WTC11 (cell line): ENCODE measurements at regions not wholly inside any gene's neighbourhood (a gene's known extent, or its start where the extent isn't known, plus 50 kb on each side); places are given as distances from the start of the nearest gene placed in this dataset.

ENCODE experiments used
- ATAC-seq: fragments of 200-7000 bp; cut with Tn5 transposase; 2 replicates; pipeline ENCODE4 v1.10.0; 2021; ENCODE audit warnings: mild to moderate bottlenecking, moderate library complexity
- CTCF ChIA-PET: fragments of 300-600 bp; sonication (Branson Sonifier 250); formaldehyde crosslinking; loops from one replicate; lab custom pipeline; 2021; ENCODE audit warnings: antibody characterized with exemption; lab: Charles Lee
- POLR2A ChIA-PET: fragments of 350-600 bp; sonication (Branson Sonifier 250); formaldehyde crosslinking; loops from one replicate; lab custom pipeline; 2021; ENCODE audit warnings: antibody characterized with exemption; lab: Charles Lee
- DNase-seq: peaks from one replicate; pipeline ENCODE4 v3.0.0; 2021; ENCODE audit warnings: low spot score
- H3K27ac Mint-ChIP-seq: 2 replicates; pipeline ENCODE4 v1.8.0; 2021; ENCODE audit warnings: mixed read lengths
- H3K27me3 Mint-ChIP-seq: 2 replicates; pipeline ENCODE4 v1.8.0; 2021; ENCODE audit warnings: low read depth, mild to moderate bottlenecking, moderate library complexity, mixed read lengths
- H3K36me3 Mint-ChIP-seq: 2 replicates; pipeline ENCODE4 v1.8.0; 2021; ENCODE audit warnings: mixed read lengths
- H3K4me1 Mint-ChIP-seq: 2 replicates; pipeline ENCODE4 v1.8.0; 2022; ENCODE audit warnings: mixed read lengths
- H3K4me3 Mint-ChIP-seq: 2 replicates; pipeline ENCODE4 v1.8.0; 2021; ENCODE audit warnings: mild to moderate bottlenecking, moderate library complexity, mixed read lengths
- H3K9me3 Mint-ChIP-seq: 2 replicates; pipeline ENCODE4 v1.8.0; 2021; ENCODE audit warnings: mixed read lengths
- AFF4 ChIP-seq: sonication (generic); formaldehyde crosslinking; IDR thresholded peaks from 2 replicates; pipeline ENCODE4 v1.8.1; 2023; ENCODE audit warnings: mild to moderate bottlenecking, missing genetic modification reagents, borderline replicate concordance
- CDX4 ChIP-seq: fragments of 250-450 bp; sonication (Bioruptor Pico); IDR thresholded peaks from 2 replicates; pipeline ENCODE4 v1.9.0; 2021; ENCODE audit warnings: moderate library complexity, mild to moderate bottlenecking, inconsistent platforms, borderline replicate concordance
- EMX1 ChIP-seq: fragments of 250-450 bp; sonication (Bioruptor Pico); IDR thresholded peaks from 2 replicates; pipeline ENCODE4 v1.8.0; 2021; ENCODE audit warnings: mild to moderate bottlenecking
- ESRRA ChIP-seq: sonication (generic); formaldehyde crosslinking; IDR thresholded peaks from 2 replicates; pipeline ENCODE4 v1.8.1; 2022; ENCODE audit warnings: mild to moderate bottlenecking, missing genetic modification reagents, borderline replicate concordance
- FOXK1 ChIP-seq: sonication (generic); formaldehyde crosslinking; IDR thresholded peaks from 2 replicates; pipeline ENCODE4 v1.8.0; 2022; ENCODE audit warnings: mild to moderate bottlenecking, moderate library complexity, missing genetic modification reagents
- GRHL2 ChIP-seq: fragments of 250-450 bp; sonication (Bioruptor Pico); IDR thresholded peaks from 2 replicates; pipeline ENCODE4 v1.8.0; 2022; ENCODE audit warnings: mild to moderate bottlenecking, moderate library complexity; ENCODE audit not compliant: insufficient replicate concordance, severe bottlenecking
- GTF2I ChIP-seq: fragments of 250-450 bp; sonication (Bioruptor Pico); conservative IDR thresholded peaks from 2 replicates; pipeline ENCODE4 v1.4.0; 2021; ENCODE audit warnings: mild to moderate bottlenecking
- HMGA2 ChIP-seq: fragments of 250-450 bp; sonication (Bioruptor Pico); IDR thresholded peaks from 2 replicates; pipeline ENCODE4 v1.4.0; 2021; ENCODE audit warnings: mild to moderate bottlenecking, moderate library complexity
- NR1H2 ChIP-seq: sonication (generic); formaldehyde crosslinking; IDR thresholded peaks from 2 replicates; pipeline ENCODE4 v1.9.0; 2021; ENCODE audit warnings: mild to moderate bottlenecking, moderate library complexity, missing genetic modification reagents
- PRDM15 ChIP-seq: sonication (generic); formaldehyde crosslinking; IDR thresholded peaks from 2 replicates; pipeline ENCODE4 v1.8.0; 2022; ENCODE audit warnings: missing genetic modification reagents
- SP1 ChIP-seq: sonication (generic); formaldehyde crosslinking; conservative IDR thresholded peaks from 2 replicates; pipeline ENCODE4 v1.8.1; 2022; ENCODE audit warnings: missing genetic modification reagents
- ZNF121 ChIP-seq: sonication (generic); formaldehyde crosslinking; IDR thresholded peaks from 2 replicates; pipeline ENCODE4 v1.8.0; 2023; ENCODE audit warnings: missing genetic modification reagents
- ZNF416 ChIP-seq: fragments of 250-450 bp; sonication (Bioruptor Pico); IDR thresholded peaks from 2 replicates; pipeline ENCODE4 v1.9.0; 2021; ENCODE audit warnings: mild to moderate bottlenecking, inconsistent platforms
- ZNF423 ChIP-seq: fragments of 250-450 bp; sonication (Bioruptor Pico); IDR thresholded peaks from 2 replicates; pipeline ENCODE4 v2.1.2; 2022; ENCODE audit warnings: mild to moderate bottlenecking, moderate library complexity
- TF ChIP-seq, protein P1 (sequence below): sonication (generic); formaldehyde crosslinking; IDR thresholded peaks from 2 replicates; pipeline ENCODE4 v1.8.1; 2023; ENCODE audit warnings: mild to moderate bottlenecking, missing genetic modification reagents, moderate library complexity
- TF ChIP-seq, protein P2 (sequence below): sonication (generic); formaldehyde crosslinking; IDR thresholded peaks from 2 replicates; pipeline ENCODE4 v1.8.0; 2023; ENCODE audit warnings: missing genetic modification reagents, mild to moderate bottlenecking, borderline replicate concordance
- TF ChIP-seq, protein P3 (sequence below): sonication (generic); formaldehyde crosslinking; IDR thresholded peaks from 2 replicates; pipeline ENCODE4 v1.8.0; 2022; ENCODE audit warnings: mild to moderate bottlenecking, missing genetic modification reagents
- TF ChIP-seq, protein P4 (sequence below): sonication (generic); formaldehyde crosslinking; IDR thresholded peaks from 2 replicates; pipeline ENCODE4 v1.8.1; 2022; ENCODE audit warnings: mild to moderate bottlenecking, missing genetic modification reagents, moderate library complexity, borderline replicate concordance

GRCh38 chr14:53893374-53893773, 63.3 kb downstream of the BMP4 start (continued):
- TF ChIP-seq, protein P1, sequence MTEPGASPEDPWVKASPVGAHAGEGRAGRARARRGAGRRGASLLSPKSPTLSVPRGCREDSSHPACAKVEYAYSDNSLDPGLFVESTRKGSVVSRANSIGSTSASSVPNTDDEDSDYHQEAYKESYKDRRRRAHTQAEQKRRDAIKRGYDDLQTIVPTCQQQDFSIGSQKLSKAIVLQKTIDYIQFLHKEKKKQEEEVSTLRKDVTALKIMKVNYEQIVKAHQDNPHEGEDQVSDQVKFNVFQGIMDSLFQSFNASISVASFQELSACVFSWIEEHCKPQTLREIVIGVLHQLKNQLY (CRISPR knock-in tag) = no peak
- TF ChIP-seq PRDM15 (CRISPR knock-in tag) = no peak
- no peak for TF ChIP-seq HMGA2 (CRISPR knock-in tag)
- TF ChIP-seq ZNF416 (CRISPR knock-in tag) = no peak
- TF ChIP-seq CDX4 (CRISPR knock-in tag) = no peak
- TF ChIP-seq, protein P2, sequence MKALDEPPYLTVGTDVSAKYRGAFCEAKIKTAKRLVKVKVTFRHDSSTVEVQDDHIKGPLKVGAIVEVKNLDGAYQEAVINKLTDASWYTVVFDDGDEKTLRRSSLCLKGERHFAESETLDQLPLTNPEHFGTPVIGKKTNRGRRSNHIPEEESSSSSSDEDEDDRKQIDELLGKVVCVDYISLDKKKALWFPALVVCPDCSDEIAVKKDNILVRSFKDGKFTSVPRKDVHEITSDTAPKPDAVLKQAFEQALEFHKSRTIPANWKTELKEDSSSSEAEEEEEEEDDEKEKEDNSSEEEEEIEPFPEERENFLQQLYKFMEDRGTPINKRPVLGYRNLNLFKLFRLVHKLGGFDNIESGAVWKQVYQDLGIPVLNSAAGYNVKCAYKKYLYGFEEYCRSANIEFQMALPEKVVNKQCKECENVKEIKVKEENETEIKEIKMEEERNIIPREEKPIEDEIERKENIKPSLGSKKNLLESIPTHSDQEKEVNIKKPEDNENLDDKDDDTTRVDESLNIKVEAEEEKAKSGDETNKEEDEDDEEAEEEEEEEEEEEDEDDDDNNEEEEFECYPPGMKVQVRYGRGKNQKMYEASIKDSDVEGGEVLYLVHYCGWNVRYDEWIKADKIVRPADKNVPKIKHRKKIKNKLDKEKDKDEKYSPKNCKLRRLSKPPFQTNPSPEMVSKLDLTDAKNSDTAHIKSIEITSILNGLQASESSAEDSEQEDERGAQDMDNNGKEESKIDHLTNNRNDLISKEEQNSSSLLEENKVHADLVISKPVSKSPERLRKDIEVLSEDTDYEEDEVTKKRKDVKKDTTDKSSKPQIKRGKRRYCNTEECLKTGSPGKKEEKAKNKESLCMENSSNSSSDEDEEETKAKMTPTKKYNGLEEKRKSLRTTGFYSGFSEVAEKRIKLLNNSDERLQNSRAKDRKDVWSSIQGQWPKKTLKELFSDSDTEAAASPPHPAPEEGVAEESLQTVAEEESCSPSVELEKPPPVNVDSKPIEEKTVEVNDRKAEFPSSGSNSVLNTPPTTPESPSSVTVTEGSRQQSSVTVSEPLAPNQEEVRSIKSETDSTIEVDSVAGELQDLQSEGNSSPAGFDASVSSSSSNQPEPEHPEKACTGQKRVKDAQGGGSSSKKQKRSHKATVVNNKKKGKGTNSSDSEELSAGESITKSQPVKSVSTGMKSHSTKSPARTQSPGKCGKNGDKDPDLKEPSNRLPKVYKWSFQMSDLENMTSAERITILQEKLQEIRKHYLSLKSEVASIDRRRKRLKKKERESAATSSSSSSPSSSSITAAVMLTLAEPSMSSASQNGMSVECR (CRISPR knock-in tag) = no peak

- POLR2A ChIA-PET = no interaction called here
- H3K27me3 Mint-ChIP-seq = no peaks in the 10 kb centered on the region
Observed at GRCh38 chr14:53890611-53891101, 66.0 kb downstream of the BMP4 start.

More at GRCh38 chr14:53890611-53891101, 66.0 kb downstream of the BMP4 start:
- DNase-seq (peak; percentile 36), ATAC-seq (peak; percentile 97)
- no peaks in the 10 kb centered on the region for H3K9me3 Mint-ChIP-seq
- peaks cover 17% of the 10 kb centered on the region for H3K4me1 Mint-ChIP-seq
- CTCF ChIA-PET = no interaction called here
- no peak overlapping the region for H3K4me3 Mint-ChIP-seq
- H3K27ac Mint-ChIP-seq = peak overlapping the region; percentile 64
- TF ChIP-seq ZNF423 (no peak), CDX4 (CRISPR knock-in tag) (no peak), ZNF121 (CRISPR knock-in tag) (no peak), FOXK1 (CRISPR knock-in tag) (no peak), GTF2I (no peak), EMX1 (no peak), SP1 (CRISPR knock-in tag) (no peak), NR1H2 (CRISPR knock-in tag) (no peak), AFF4 (no peak), GRHL2 (no peak), ESRRA (no peak)
- TF ChIP-seq, protein P3, sequence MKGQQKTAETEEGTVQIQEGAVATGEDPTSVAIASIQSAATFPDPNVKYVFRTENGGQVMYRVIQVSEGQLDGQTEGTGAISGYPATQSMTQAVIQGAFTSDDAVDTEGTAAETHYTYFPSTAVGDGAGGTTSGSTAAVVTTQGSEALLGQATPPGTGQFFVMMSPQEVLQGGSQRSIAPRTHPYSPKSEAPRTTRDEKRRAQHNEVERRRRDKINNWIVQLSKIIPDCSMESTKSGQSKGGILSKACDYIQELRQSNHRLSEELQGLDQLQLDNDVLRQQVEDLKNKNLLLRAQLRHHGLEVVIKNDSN = no peak
- TF ChIP-seq, protein P4, sequence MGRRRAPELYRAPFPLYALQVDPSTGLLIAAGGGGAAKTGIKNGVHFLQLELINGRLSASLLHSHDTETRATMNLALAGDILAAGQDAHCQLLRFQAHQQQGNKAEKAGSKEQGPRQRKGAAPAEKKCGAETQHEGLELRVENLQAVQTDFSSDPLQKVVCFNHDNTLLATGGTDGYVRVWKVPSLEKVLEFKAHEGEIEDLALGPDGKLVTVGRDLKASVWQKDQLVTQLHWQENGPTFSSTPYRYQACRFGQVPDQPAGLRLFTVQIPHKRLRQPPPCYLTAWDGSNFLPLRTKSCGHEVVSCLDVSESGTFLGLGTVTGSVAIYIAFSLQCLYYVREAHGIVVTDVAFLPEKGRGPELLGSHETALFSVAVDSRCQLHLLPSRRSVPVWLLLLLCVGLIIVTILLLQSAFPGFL (CRISPR knock-in tag) = no peak
- H3K36me3 Mint-ChIP-seq = no peaks in the 10 kb centered on the region
